Esophagus muscularis mucosa (tissue), 4 donors: ENCODE measurements at regions not wholly inside any gene's neighbourhood (a gene's known extent, or its start where the extent isn't known, plus 50 kb on each side); places are given as distances from the start of the nearest gene placed in this dataset.

Experiments used
- EP300 ChIP-seq: sonication (generic); formaldehyde crosslinking; IDR thresholded peaks from one replicate; pipeline ENCODE4 v1.6.1; 2017; ENCODE audit warnings: antibody characterized with exemption
- POLR2A ChIP-seq: fragments of 450-650 bp; IDR thresholded peaks from one replicate; pipeline ENCODE4 v1.6.1; 2017; ENCODE audit warnings: antibody characterized with exemption, moderate library complexity, mild to moderate bottlenecking, low read depth
- POLR2AphosphoS5 ChIP-seq, 2 donors: sonication (generic); formaldehyde crosslinking; IDR thresholded peaks; one replicate each; pipeline ENCODE4 v1.6.1; 2017; ENCODE audit warnings: antibody characterized with exemption in 2 of 2
- TF ChIP-seq, protein P1 (sequence below), 3 experiments: fragments of 200-600 bp in 2 of 3; fragments of 450-650 bp in 1 of 3; sonication (generic) in 2 of 3; IDR thresholded peaks; one replicate each; pipeline ENCODE4 v1.5.1; 2017 to 2019; ENCODE audit warnings: antibody characterized with exemption in 3 of 3, mild to moderate bottlenecking in 2 of 3, moderate library complexity in 1 of 3

- TF ChIP-seq, protein P1, sequence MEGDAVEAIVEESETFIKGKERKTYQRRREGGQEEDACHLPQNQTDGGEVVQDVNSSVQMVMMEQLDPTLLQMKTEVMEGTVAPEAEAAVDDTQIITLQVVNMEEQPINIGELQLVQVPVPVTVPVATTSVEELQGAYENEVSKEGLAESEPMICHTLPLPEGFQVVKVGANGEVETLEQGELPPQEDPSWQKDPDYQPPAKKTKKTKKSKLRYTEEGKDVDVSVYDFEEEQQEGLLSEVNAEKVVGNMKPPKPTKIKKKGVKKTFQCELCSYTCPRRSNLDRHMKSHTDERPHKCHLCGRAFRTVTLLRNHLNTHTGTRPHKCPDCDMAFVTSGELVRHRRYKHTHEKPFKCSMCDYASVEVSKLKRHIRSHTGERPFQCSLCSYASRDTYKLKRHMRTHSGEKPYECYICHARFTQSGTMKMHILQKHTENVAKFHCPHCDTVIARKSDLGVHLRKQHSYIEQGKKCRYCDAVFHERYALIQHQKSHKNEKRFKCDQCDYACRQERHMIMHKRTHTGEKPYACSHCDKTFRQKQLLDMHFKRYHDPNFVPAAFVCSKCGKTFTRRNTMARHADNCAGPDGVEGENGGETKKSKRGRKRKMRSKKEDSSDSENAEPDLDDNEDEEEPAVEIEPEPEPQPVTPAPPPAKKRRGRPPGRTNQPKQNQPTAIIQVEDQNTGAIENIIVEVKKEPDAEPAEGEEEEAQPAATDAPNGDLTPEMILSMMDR (IDR thresholded peaks at IDR 0.05) = no peak
- TF ChIP-seq POLR2A (no peak), EP300 (no peak), POLR2AphosphoS5 (IDR thresholded peaks at IDR 0.05) (no peak)
Measured at GRCh38 chr17:83190004-83190385, 110.6 kb downstream of the METRNL start.
